ENCODE measurements at regions not wholly inside any gene's neighbourhood (a gene's known extent, or its start where the extent isn't known, plus 50 kb on each side); places are given as distances from the start of the nearest gene placed in this dataset.

GRCh38 chr13:106382534-106382933 is 152.9 kb downstream of the EFNB2 start:
- no peak for TF ChIP-seq POLR2AphosphoS5 (IDR thresholded peaks at IDR 0.05; ENCODE audit: insufficient read depth in 1 of 2, low read depth in 1 of 2)
- TF ChIP-seq, protein P1, sequence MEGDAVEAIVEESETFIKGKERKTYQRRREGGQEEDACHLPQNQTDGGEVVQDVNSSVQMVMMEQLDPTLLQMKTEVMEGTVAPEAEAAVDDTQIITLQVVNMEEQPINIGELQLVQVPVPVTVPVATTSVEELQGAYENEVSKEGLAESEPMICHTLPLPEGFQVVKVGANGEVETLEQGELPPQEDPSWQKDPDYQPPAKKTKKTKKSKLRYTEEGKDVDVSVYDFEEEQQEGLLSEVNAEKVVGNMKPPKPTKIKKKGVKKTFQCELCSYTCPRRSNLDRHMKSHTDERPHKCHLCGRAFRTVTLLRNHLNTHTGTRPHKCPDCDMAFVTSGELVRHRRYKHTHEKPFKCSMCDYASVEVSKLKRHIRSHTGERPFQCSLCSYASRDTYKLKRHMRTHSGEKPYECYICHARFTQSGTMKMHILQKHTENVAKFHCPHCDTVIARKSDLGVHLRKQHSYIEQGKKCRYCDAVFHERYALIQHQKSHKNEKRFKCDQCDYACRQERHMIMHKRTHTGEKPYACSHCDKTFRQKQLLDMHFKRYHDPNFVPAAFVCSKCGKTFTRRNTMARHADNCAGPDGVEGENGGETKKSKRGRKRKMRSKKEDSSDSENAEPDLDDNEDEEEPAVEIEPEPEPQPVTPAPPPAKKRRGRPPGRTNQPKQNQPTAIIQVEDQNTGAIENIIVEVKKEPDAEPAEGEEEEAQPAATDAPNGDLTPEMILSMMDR (IDR thresholded peaks at IDR 0.05) = no peak

Data from vagina (tissue), 2 donors.